K562 (cell line): ENCODE measurements at regions not wholly inside any gene's neighbourhood (a gene's known extent, or its start where the extent isn't known, plus 50 kb on each side); places are given as distances from the start of the nearest gene placed in this dataset.

Source experiments
- COPS2 ChIP-seq: fragments of 450-650 bp; conservative IDR thresholded peaks from 2 replicates; pipeline ENCODE4 v1.6.1; 2016; ENCODE audit warnings: mild to moderate bottlenecking, moderate library complexity
- E2F3 ChIP-seq: fragments of 250-450 bp; sonication (Bioruptor Pico); IDR thresholded peaks from 2 replicates; pipeline ENCODE4 v1.4.0; 2020; ENCODE audit warnings: mild to moderate bottlenecking
- KAT8 ChIP-seq: fragments of 450-650 bp; IDR thresholded peaks from 2 replicates; pipeline ENCODE4 v1.6.1; 2016; ENCODE audit warnings: low read depth, mild to moderate bottlenecking
- SAFB2 ChIP-seq: fragments of 200-400 bp; formaldehyde crosslinking; IDR thresholded peaks from 2 replicates; pipeline ENCODE4 v1.6.1; 2018; ENCODE audit warnings: borderline replicate concordance, low read length, low read depth, moderate library complexity; ENCODE audit not compliant: severe bottlenecking
- SMAD4 ChIP-seq: fragments of 250-450 bp; sonication (Bioruptor Pico); conservative IDR thresholded peaks from 2 replicates; pipeline ENCODE4 v1.8.0; 2021; ENCODE audit warnings: inconsistent platforms, mild to moderate bottlenecking, moderate library complexity
- SRSF3 ChIP-seq: fragments of 200-400 bp; formaldehyde crosslinking; IDR thresholded peaks from 2 replicates; pipeline ENCODE4 v1.6.1; 2016; ENCODE audit warnings: mild to moderate bottlenecking, low read length, moderate library complexity; ENCODE audit not compliant: insufficient read depth
- STAG1 ChIP-seq: sonication (generic); formaldehyde crosslinking; IDR thresholded peaks from 2 replicates; pipeline ENCODE4 v1.5.0; 2020; ENCODE audit warnings: missing genetic modification reagents, borderline replicate concordance
- TCF7L2 ChIP-seq: fragments of 150-350 bp; IDR thresholded peaks from 2 replicates; pipeline ENCODE4 v1.6.1; 2016; ENCODE audit warnings: low read depth, mild to moderate bottlenecking, low read length, moderate library complexity
- YY1 ChIP-seq, 3 experiments: IDR thresholded peaks; 2 replicates each; pipeline ENCODE4 v1.6.1; 2011; ENCODE audit warnings: low read length in 2 of 3, mild to moderate bottlenecking in 2 of 3, moderate library complexity in 2 of 3, borderline replicate concordance in 1 of 3, control low read depth in 1 of 3, low read depth in 1 of 3; ENCODE audit not compliant: insufficient read depth in 3 of 3, insufficient replicate concordance in 2 of 3, control insufficient read depth in 1 of 3, insufficient read length in 1 of 3; ENCODE audit errors: extremely low read depth in 1 of 3
- TF ChIP-seq, protein P1 (sequence below): fragments of 450-650 bp; formaldehyde crosslinking; IDR thresholded peaks from 2 replicates; pipeline ENCODE4 v1.4.0; 2020; ENCODE audit warnings: mild to moderate bottlenecking, moderate library complexity
- TF ChIP-seq, protein P2 (sequence below), 3 experiments: IDR thresholded peaks in 2 of 3; conservative IDR thresholded peaks in 1 of 3; 2 replicates each; pipeline ENCODE4 v1.5.1; 2011 to 2012; ENCODE audit warnings: low read length in 3 of 3, mild to moderate bottlenecking in 3 of 3, control low read depth in 2 of 3, improper control_type of control experiment in 1 of 3, inconsistent platforms in 1 of 3, low read depth in 1 of 3, mixed read lengths in 1 of 3, moderate library complexity in 1 of 3; ENCODE audit not compliant: insufficient read depth in 2 of 3

- TF ChIP-seq, protein P1, sequence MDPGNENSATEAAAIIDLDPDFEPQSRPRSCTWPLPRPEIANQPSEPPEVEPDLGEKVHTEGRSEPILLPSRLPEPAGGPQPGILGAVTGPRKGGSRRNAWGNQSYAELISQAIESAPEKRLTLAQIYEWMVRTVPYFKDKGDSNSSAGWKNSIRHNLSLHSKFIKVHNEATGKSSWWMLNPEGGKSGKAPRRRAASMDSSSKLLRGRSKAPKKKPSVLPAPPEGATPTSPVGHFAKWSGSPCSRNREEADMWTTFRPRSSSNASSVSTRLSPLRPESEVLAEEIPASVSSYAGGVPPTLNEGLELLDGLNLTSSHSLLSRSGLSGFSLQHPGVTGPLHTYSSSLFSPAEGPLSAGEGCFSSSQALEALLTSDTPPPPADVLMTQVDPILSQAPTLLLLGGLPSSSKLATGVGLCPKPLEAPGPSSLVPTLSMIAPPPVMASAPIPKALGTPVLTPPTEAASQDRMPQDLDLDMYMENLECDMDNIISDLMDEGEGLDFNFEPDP: no peak
- TF ChIP-seq KAT8 (no peak), SMAD4 (no peak), SAFB2 (no peak), STAG1 (peak; percentile 60; the same call in 1 of the 2 replicates), TCF7L2 (no peak), SRSF3 (no peak), E2F3 (no peak), YY1 (IDR thresholded peaks at IDR 0.05; ENCODE audit: borderline replicate concordance in 1 of 3, control insufficient read depth in 1 of 3, extremely low read depth in 1 of 3, insufficient read depth in 3 of 3, insufficient read length in 1 of 3, insufficient replicate concordance in 2 of 3, low read depth in 1 of 3, low read length in 2 of 3) (peak in 1 of 3 experiments; percentile 40), COPS2 (no peak)
- TF ChIP-seq, protein P2, sequence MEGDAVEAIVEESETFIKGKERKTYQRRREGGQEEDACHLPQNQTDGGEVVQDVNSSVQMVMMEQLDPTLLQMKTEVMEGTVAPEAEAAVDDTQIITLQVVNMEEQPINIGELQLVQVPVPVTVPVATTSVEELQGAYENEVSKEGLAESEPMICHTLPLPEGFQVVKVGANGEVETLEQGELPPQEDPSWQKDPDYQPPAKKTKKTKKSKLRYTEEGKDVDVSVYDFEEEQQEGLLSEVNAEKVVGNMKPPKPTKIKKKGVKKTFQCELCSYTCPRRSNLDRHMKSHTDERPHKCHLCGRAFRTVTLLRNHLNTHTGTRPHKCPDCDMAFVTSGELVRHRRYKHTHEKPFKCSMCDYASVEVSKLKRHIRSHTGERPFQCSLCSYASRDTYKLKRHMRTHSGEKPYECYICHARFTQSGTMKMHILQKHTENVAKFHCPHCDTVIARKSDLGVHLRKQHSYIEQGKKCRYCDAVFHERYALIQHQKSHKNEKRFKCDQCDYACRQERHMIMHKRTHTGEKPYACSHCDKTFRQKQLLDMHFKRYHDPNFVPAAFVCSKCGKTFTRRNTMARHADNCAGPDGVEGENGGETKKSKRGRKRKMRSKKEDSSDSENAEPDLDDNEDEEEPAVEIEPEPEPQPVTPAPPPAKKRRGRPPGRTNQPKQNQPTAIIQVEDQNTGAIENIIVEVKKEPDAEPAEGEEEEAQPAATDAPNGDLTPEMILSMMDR (IDR thresholded peaks at IDR 0.05 in 2 of 3, conservative IDR thresholded peaks at IDR 0.05 in 1 of 3; ENCODE audit: insufficient read depth in 2 of 3, low read depth in 1 of 3, low read length in 3 of 3): peak; percentile 57 to 71 (median 69)
- TF ChIP-seq, all 486 proteins: peak for 7
Observed at GRCh38 chr9:4366591-4367330, 66.9 kb upstream of the GLIS3 start (continued).
